Endothelial cell of umbilical vein (primary cell): ENCODE measurements at regions not wholly inside any gene's neighbourhood (a gene's known extent, or its start where the extent isn't known, plus 50 kb on each side); places are given as distances from the start of the nearest gene placed in this dataset.

Source experiments
- BruUV-seq: library from RNA; stranded (reverse); fragments of 400-500 nt; replicated peaks from 2 replicates; lab custom pipeline; 2021; lab: Mats Ljungman, UMichigan
- CTCF ChIA-PET: fragments of 300-600, 350-600 bp; sonication (Branson Sonifier 250); formaldehyde crosslinking; loops from one replicate; lab custom pipeline; 2021; ENCODE audit warnings: antibody characterized with exemption, inconsistent platforms; lab: Charles Lee
- POLR2A ChIA-PET: fragments of 300-600, 350-600 bp; sonication (Branson Sonifier 250); formaldehyde crosslinking; loops from one replicate; lab custom pipeline; 2021; ENCODE audit warnings: antibody characterized with exemption, inconsistent platforms; lab: Charles Lee
- DNase-seq: peaks from one replicate; pipeline ENCODE4 v3.0.0-alpha.2; 2011; ENCODE audit warnings: low read depth, low spot score
- FAIRE-seq: peaks from 2 replicates; lab custom pipeline; 2011; peaks lifted over from hg19 to GRCh38; lab: Jason Lieb, UNC
- H2AFZ ChIP-seq: 2 replicates; pipeline ENCODE4 v1.6.0; 2012; ENCODE audit warnings: low read depth, low read length, control low read depth, inconsistent platforms
- H3K27ac ChIP-seq: 2 replicates; pipeline ENCODE4 v1.5.1; 2011; ENCODE audit warnings: low read depth, mild to moderate bottlenecking, control low read depth, low read length, moderate library complexity; ENCODE audit not compliant: insufficient read depth
- H3K27me3 ChIP-seq, 2 experiments: 2 replicates each; pipeline versions ENCODE4 v1.6.0 to v1.6.1; 2011; ENCODE audit warnings: low read length in 2 of 2, mixed read lengths in 1 of 2; ENCODE audit not compliant: control insufficient read depth in 2 of 2, insufficient read depth in 2 of 2
- H3K36me3 ChIP-seq, 2 experiments: 2 replicates in 1 of 2; 3 replicates in 1 of 2; pipeline ENCODE4 v1.5.1; 2011; ENCODE audit warnings: low read length in 2 of 2, mild to moderate bottlenecking in 1 of 2, moderate library complexity in 1 of 2; ENCODE audit not compliant: control insufficient read depth in 2 of 2, insufficient read depth in 2 of 2; ENCODE audit errors: extremely low read depth in 1 of 2
- H3K4me1 ChIP-seq: 3 replicates; pipeline ENCODE4 v1.5.1; 2011; ENCODE audit warnings: mild to moderate bottlenecking, low read length; ENCODE audit not compliant: control insufficient read depth, insufficient read depth; ENCODE audit errors: extremely low read depth
- H3K4me2 ChIP-seq: 2 replicates; pipeline ENCODE4 v1.6.1; 2011; ENCODE audit warnings: low read length, control low read depth, mixed read lengths; ENCODE audit not compliant: insufficient read depth
- H3K4me3 ChIP-seq, 3 experiments: fragments of 200-600 bp in 1 of 3; sonication (generic), shearing (Covaris generic) in 1 of 3; replicated peaks in 1 of 3; 2 replicates each; pipeline ENCODE4 v1.5.1; 2011 to 2016; ENCODE audit warnings: control low read depth in 3 of 3, low read length in 3 of 3, mild to moderate bottlenecking in 2 of 3, inconsistent platforms in 1 of 3, low read depth in 1 of 3, moderate library complexity in 1 of 3; ENCODE audit not compliant: insufficient read depth in 1 of 3
- H3K79me2 ChIP-seq: 2 replicates; pipeline ENCODE4 v1.6.0; 2012; ENCODE audit warnings: low read length, inconsistent platforms; ENCODE audit not compliant: control insufficient read depth, insufficient read depth
- H3K9ac ChIP-seq: replicated peaks from 2 replicates; pipeline ENCODE3; 2011; ENCODE audit warnings: low read length, control low read depth; ENCODE audit not compliant: insufficient read depth; ENCODE audit errors: extremely low read depth
- H3K9me1 ChIP-seq: replicated peaks from 3 replicates; pipeline ENCODE4 v1.6.0; 2011; ENCODE audit warnings: mild to moderate bottlenecking, low read length; ENCODE audit not compliant: control insufficient read depth, insufficient read depth; ENCODE audit errors: extremely low read depth
- H3K9me3 ChIP-seq: replicated peaks from 2 replicates; pipeline ENCODE4 v1.5.1; 2012; ENCODE audit warnings: low read length, inconsistent platforms; ENCODE audit not compliant: control insufficient read depth, insufficient read depth
- H4K20me1 ChIP-seq: replicated peaks from 2 replicates; pipeline ENCODE3; 2011; ENCODE audit warnings: mild to moderate bottlenecking, low read length; ENCODE audit not compliant: control insufficient read depth, insufficient read depth; ENCODE audit errors: extremely low read depth
- EZH2 ChIP-seq: IDR thresholded peaks from 2 replicates; pipeline ENCODE4 v1.6.1; 2012; ENCODE audit warnings: borderline replicate concordance, low read depth, mild to moderate bottlenecking, moderate library complexity, low read length, inconsistent platforms; ENCODE audit not compliant: severe bottlenecking
- FOS ChIP-seq: IDR thresholded peaks from 2 replicates; pipeline ENCODE4 v1.6.1; 2011; ENCODE audit warnings: mild to moderate bottlenecking, low read length, moderate library complexity, borderline replicate concordance; ENCODE audit not compliant: insufficient read depth
- GATA2 ChIP-seq: IDR thresholded peaks from 2 replicates; pipeline ENCODE4 v1.7.0; 2011; ENCODE audit warnings: low read depth, mild to moderate bottlenecking, moderate library complexity, mixed read lengths, low read length; ENCODE audit not compliant: insufficient read length, insufficient read depth
- JUN ChIP-seq: IDR thresholded peaks from 2 replicates; pipeline ENCODE4 v1.6.1; 2011; ENCODE audit warnings: borderline replicate concordance, low read depth; ENCODE audit not compliant: insufficient read length, insufficient read depth
- MYC ChIP-seq: IDR thresholded peaks from one replicate; pipeline ENCODE4 v1.6.1; 2011; ENCODE audit warnings: mild to moderate bottlenecking, low read depth, low read length
- POLR2A ChIP-seq: IDR thresholded peaks from 2 replicates; pipeline ENCODE4 v1.6.1; 2012; ENCODE audit warnings: low read depth, mild to moderate bottlenecking, control low read depth, low read length
- POLR2AphosphoS5 ChIP-seq: IDR thresholded peaks from 2 replicates; pipeline ENCODE4 v1.6.1; 2012; ENCODE audit warnings: low read depth, mild to moderate bottlenecking, control low read depth, low read length, moderate library complexity; ENCODE audit not compliant: insufficient read depth
- dilution Hi-C: fragments of 300-500 bp; cut with MboI; formaldehyde crosslinking; loops from one replicate; pipeline ENCODE4 v1.15.0; 2019; ENCODE audit warnings: low sequenced_read_pairs; ENCODE audit not compliant: extremely low pct_ligation_motif_present
- intact Hi-C: fragments of 100-400 bp; cut with micrococcal nuclease; formaldehyde crosslinking; loops from one replicate; pipeline ENCODE4 v1.10.0; 2022
- TF ChIP-seq, protein P1 (sequence below), 2 donors: IDR thresholded peaks; 1 replicate in 1 of 2; 2 replicates in 1 of 2; pipeline ENCODE4 v1.5.1; 2011; ENCODE audit warnings: low read length in 2 of 2, mild to moderate bottlenecking in 2 of 2, moderate library complexity in 2 of 2, control low read depth in 1 of 2, inconsistent platforms in 1 of 2, low read depth in 1 of 2; ENCODE audit not compliant: insufficient read depth in 1 of 2; ENCODE audit errors: extremely low read depth in 1 of 2
- TF ChIP-seq, protein P2 (sequence below): IDR thresholded peaks from 2 replicates; pipeline ENCODE4 v1.6.1; 2011; ENCODE audit not compliant: insufficient read depth, insufficient read length

DNA sequence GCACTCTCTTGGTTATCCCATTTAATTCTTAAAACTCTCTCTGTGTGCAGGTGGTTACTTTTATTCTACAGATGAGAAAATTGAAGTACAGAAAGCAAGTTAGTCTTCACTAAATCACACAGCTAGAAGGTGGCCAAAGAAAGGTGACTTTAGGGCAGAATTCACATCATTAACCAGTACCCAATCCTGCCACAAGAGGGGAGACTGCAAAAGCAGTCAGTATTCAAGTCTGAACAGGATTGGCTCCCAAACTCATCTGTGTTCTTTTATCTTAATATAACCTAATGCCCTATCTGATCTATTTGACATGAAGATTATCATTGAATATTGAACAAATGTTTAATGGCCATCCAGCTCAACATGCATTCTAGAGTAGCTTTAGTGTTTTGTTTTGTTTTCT lies 225.3 kb upstream of the FAM83B start:
- Histone ChIP-seq H3K9me3 (no peaks in the 10 kb centered on the region), H3K79me2 (no peaks in the 10 kb centered on the region), H3K9ac (no peak overlapping the region), H3K4me3 (no peak overlapping the region), H2AFZ (no peak overlapping the region), H3K27ac (no peak overlapping the region), H3K27me3 (no peaks in the 10 kb centered on the region), H3K9me1 (no peaks in the 10 kb centered on the region), H3K4me2 (no peak overlapping the region), H4K20me1 (no peaks in the 10 kb centered on the region), H3K36me3 (no peaks in the 10 kb centered on the region), H3K4me1 (no peaks in the 10 kb centered on the region)
- CTCF ChIA-PET, result interaction anchor here (0.9 to 1.4 kb wide), 2 partner anchors 10 to 12 kb away, joined by 3 to 4 read pairs; no protein-coding TSS in a partner anchor
- no TSS peak for BruUV-seq
- intact Hi-C loops, result no loop called here
- POLR2A ChIA-PET, result no interaction called here
- no peak for TF ChIP-seq JUN
- TF ChIP-seq POLR2AphosphoS5, result no peak
- no peak for TF ChIP-seq FOS
- TF ChIP-seq GATA2, result no peak
- no peak for TF ChIP-seq POLR2A
- TF ChIP-seq, protein P1, sequence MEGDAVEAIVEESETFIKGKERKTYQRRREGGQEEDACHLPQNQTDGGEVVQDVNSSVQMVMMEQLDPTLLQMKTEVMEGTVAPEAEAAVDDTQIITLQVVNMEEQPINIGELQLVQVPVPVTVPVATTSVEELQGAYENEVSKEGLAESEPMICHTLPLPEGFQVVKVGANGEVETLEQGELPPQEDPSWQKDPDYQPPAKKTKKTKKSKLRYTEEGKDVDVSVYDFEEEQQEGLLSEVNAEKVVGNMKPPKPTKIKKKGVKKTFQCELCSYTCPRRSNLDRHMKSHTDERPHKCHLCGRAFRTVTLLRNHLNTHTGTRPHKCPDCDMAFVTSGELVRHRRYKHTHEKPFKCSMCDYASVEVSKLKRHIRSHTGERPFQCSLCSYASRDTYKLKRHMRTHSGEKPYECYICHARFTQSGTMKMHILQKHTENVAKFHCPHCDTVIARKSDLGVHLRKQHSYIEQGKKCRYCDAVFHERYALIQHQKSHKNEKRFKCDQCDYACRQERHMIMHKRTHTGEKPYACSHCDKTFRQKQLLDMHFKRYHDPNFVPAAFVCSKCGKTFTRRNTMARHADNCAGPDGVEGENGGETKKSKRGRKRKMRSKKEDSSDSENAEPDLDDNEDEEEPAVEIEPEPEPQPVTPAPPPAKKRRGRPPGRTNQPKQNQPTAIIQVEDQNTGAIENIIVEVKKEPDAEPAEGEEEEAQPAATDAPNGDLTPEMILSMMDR (IDR thresholded peaks at IDR 0.05; ENCODE audit: extremely low read depth in 1 of 2, insufficient read depth in 1 of 2, low read depth in 1 of 2, low read length in 2 of 2), result no peak
- TF ChIP-seq EZH2, result no peak
- TF ChIP-seq, protein P2, sequence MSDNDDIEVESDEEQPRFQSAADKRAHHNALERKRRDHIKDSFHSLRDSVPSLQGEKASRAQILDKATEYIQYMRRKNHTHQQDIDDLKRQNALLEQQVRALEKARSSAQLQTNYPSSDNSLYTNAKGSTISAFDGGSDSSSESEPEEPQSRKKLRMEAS, result no peak
- TF ChIP-seq MYC, result no peak
- FAIRE-seq (no peak), DNase-seq (no peak)
- dilution Hi-C loops, result no loop called here
